GM18505 (cell line): ENCODE measurements at regions not wholly inside any gene's neighbourhood (a gene's known extent, or its start where the extent isn't known, plus 50 kb on each side); places are given as distances from the start of the nearest gene placed in this dataset.
"Not testable (repeated sequence)": the region's sequence is repeated elsewhere in the genome, so short reads cannot be mapped to it uniquely, and the experiment has no call there.

ENCODE experiments used
- ATAC-seq: cut with Tn5 transposase; IDR thresholded peaks from one replicate; pipeline ENCODE4 v1.9.1; 2021; ENCODE audit not compliant: unreplicated experiment
- POLR2A ChIP-seq: IDR thresholded peaks from 4 replicates; pipeline ENCODE4 v1.6.1; 2011; ENCODE audit warnings: borderline replicate concordance; ENCODE audit not compliant: insufficient read depth, insufficient read length; ENCODE audit errors: extremely low read depth

GRCh38 chr2:37576831-37577230 is 94.6 kb downstream of the CDC42EP3 start:
- no peak for ATAC-seq
- no peak for TF ChIP-seq POLR2A

GRCh38 chr2:37579192-37579713 is 92.2 kb downstream of the CDC42EP3 start:
- TF ChIP-seq POLR2A: no peak
- no peak for ATAC-seq

GRCh38 chr2:37579949-37580348 is 91.5 kb downstream of the CDC42EP3 start:
- not testable (repeated sequence) for ATAC-seq

- no peak for TF ChIP-seq POLR2A
Measured at GRCh38 chr2:37581433-37581832, 90.0 kb downstream of the CDC42EP3 start.

GRCh38 chr2:37582481-37583220 is 88.8 kb downstream of the CDC42EP3 start:
- no peak for ATAC-seq
- TF ChIP-seq POLR2A: no peak

More at GRCh38 chr2:37581433-37581832, 90.0 kb downstream of the CDC42EP3 start:
- no peak for ATAC-seq

GRCh38 chr2:37583402-37583801 is 88.0 kb downstream of the CDC42EP3 start:
- no peak for ATAC-seq
- TF ChIP-seq POLR2A: no peak

- no peak for TF ChIP-seq POLR2A
- no peak for ATAC-seq
Measured at GRCh38 chr2:37583867-37584266, 87.6 kb downstream of the CDC42EP3 start.

GRCh38 chr2:37585295-37585908 is 86.0 kb downstream of the CDC42EP3 start:
- ATAC-seq: peak; percentile 40
- no peak for TF ChIP-seq POLR2A

GRCh38 chr2:37585982-37586621 is 85.3 kb downstream of the CDC42EP3 start:
- ATAC-seq: peak; percentile 48
- TF ChIP-seq POLR2A: no peak

- ATAC-seq: no peak
- no peak for TF ChIP-seq POLR2A
Measured at GRCh38 chr2:37586663-37587317, 84.7 kb downstream of the CDC42EP3 start.

GRCh38 chr2:37587817-37588216 is 83.6 kb downstream of the CDC42EP3 start:
- ATAC-seq: no peak
- no peak for TF ChIP-seq POLR2A

- no peak for TF ChIP-seq POLR2A
- ATAC-seq: no peak
Measured at GRCh38 chr2:37588316-37588777, 83.1 kb downstream of the CDC42EP3 start.

GRCh38 chr2:37589298-37589697 is 82.1 kb downstream of the CDC42EP3 start:
- no peak for TF ChIP-seq POLR2A
- no peak for ATAC-seq
